ENCODE measurements at regions not wholly inside any gene's neighbourhood (a gene's known extent, or its start where the extent isn't known, plus 50 kb on each side); places are given as distances from the start of the nearest gene placed in this dataset.
"Not testable (repeated sequence)": the region's sequence is repeated elsewhere in the genome, so short reads cannot be mapped to it uniquely, and the experiment has no call there.

GRCh38 chr3:178195824-178196223 is 340.4 kb upstream of the KCNMB2 start:
- DNase-seq (ENCODE audit: low read depth in 2 of 2), result no peak

GRCh38 chr3:178198329-178198728 is 337.9 kb upstream of the KCNMB2 start:
- no peak for DNase-seq (ENCODE audit: low read depth in 2 of 2)

DNA sequence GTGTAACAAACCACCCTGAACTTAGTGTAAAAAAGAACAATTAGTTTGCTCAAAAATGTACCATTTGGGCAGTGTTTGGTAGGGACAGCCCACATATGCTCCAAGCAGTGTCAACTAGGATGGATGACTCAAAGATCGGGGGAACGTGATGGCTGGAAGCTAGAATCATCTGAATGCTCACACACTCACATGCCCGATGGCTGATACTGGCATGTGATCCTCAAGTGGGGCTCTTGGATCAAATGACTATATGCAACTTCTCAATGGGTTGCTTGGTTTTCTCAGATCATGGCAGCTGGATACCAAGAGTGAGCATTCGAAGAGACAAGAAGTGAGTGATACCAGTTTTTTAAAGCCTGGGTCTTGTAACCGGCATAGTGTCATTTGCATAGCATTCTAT is 335.9 kb upstream of the KCNMB2 start:
- no peak for DNase-seq (ENCODE audit: low read depth in 2 of 2)

DNA sequence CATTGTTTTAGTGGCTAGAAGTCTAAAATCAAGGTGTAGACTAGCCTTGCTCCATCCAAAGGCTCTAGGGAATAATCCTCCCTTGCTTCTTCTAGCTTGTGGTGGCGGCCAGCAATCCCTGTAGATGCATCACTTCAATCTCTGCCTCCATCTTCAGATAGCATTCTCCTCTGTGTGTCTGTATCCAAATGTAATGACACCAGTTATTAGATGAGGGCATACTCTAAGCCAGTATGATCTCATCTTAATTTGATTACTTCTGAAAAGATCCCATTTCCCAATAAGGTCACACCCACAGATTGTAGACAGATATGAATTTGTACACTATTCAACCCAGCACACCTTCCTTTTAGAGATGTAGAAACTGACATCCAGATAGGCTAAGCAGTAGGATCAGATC is 334.5 kb upstream of the KCNMB2 start:
- no peak for DNase-seq (ENCODE audit: low read depth in 2 of 2)

DNA sequence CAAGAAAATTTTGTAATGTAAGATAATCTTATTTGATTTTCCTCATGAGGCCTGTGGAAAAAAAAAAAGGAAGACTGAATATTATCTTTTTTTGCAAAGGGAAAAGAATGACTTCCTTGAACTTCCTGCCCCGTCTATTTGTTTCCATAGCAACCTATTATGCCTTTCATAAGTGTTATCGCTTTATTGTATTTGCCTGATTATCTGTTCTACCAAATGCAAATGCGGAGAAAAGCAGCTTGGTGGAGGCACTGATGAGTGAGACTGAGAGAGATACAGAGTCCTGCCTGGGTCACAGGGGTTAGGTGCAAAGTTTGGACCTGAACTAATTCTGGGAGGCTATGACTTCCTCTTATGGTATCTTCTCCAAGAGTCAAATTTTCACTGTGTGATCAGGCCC is 334.0 kb upstream of the KCNMB2 start:
- DNase-seq (ENCODE audit: low read depth in 2 of 2), result no peak

DNA sequence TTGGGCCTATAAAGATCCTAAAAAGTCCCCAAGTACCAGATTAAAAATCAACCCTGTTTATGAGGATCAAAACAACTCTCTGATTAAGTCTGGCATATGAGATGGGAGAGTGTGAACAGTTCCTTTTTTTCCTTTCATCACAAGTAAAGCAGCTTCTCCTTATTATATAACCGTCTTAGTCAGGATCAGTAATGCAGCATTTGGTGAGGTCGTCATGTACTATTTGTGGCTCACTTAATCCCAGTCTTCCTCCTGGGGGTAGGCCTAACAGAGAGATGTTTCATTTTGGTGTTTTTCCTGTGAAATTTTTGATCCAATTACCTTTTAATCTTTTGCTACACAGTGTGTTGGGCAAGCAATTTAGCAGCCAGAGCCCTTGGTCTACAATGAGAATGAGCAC is 333.1 kb upstream of the KCNMB2 start:
- no peak for DNase-seq (ENCODE audit: low read depth in 2 of 2)

- no peak for DNase-seq (ENCODE audit: low read depth in 2 of 2)
These were observed 332.6 kb upstream of the KCNMB2 start for GRCh38 chr3:178203650-178204049.

- no peak for DNase-seq (ENCODE audit: low read depth in 2 of 2)
These were observed 330.5 kb upstream of the KCNMB2 start for GRCh38 chr3:178205740-178206139.

DNA sequence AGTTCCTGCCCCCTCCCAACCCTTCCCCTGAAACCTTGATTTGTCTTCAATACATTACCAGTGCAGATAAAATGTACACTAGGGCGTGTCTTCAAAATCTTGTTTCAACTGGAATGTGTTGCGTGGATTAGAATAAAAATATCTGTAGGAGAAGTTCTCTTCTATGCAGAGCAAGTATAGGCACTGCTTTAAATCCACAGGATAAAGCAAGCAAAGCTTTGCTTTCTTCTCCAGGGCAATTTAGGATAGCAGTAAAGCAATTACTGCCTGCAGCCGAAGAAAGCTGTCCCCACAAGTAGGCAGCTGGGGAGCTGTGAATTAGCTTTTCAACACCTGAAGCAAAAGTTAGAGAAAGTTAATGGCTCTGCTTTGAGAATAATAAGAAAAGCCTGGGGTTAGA is 329.7 kb upstream of the KCNMB2 start:
- DNase-seq (ENCODE audit: low read depth in 2 of 2), result no peak

GRCh38 chr3:178207161-178207560 is 329.1 kb upstream of the KCNMB2 start:
- not testable (repeated sequence) for DNase-seq (ENCODE audit: low read depth in 2 of 2)

GRCh38 chr3:178207627-178208026 is 328.6 kb upstream of the KCNMB2 start:
- not testable (repeated sequence) for DNase-seq (ENCODE audit: low read depth in 2 of 2)

DNA sequence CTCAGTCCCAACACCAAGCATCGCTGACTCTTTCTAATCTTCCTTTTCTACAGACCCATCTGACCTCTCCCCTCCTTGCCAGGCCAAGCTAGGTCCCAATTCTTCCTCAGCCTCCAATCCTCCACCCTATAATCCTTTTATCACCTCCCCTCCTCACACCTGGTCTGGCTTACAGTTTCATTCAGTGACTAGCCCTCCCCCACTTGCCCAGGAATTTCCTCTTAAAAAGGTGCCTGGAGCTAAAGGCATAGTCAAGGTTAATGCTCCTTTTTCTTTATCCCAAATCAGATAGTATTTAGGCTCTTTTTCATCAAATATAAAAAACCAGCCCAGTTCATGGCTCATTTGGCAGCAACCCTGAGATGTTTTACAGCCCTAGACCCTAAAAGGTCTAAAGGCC is 327.1 kb upstream of the KCNMB2 start:
- DNase-seq (ENCODE audit: low read depth in 2 of 2), result not testable (repeated sequence)

DNA sequence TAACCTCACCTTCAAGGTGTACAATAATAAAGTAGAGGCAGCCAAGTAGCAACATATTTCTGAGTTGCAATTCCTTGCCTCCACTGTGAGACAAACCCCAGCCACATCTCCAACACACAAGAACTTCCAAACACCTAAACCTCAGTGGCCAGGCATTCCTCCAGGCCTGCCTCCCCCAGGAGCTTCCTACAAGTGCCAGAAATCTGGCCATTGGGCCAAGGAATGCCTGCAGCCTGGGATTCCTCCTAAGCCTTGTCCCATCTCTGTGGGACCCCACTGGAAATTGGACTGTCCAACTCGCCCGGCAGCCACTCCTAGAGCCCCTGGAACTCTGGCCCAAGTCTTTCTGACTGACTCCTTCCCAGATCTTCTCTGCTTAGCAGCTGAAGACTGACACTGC is 326.6 kb upstream of the KCNMB2 start:
- DNase-seq (ENCODE audit: low read depth in 2 of 2), result not testable (repeated sequence)

GRCh38 chr3:178211086-178211485 is 325.1 kb upstream of the KCNMB2 start:
- DNase-seq (ENCODE audit: low read depth in 2 of 2), result not testable (repeated sequence)

DNA sequence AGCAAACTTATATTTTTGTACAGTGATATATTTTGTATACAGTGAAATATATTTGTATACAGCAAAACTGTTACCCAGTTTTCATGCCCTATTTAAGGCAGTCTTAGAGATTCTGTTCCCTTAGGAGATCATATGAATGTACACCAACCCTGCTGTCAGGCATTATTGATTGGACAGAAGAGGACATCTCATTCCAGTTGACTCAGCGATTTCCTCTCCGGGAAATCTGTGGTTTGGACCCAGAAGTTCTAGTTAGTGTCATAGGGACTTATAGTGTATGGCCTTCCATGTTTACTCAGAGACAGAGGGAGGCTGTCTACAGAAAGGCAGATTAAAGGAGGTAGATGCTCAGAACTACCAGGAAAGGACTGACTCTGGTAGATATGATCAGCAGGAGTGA is 318.8 kb upstream of the KCNMB2 start:
- DNase-seq (ENCODE audit: low read depth in 2 of 2), result no peak

DNA sequence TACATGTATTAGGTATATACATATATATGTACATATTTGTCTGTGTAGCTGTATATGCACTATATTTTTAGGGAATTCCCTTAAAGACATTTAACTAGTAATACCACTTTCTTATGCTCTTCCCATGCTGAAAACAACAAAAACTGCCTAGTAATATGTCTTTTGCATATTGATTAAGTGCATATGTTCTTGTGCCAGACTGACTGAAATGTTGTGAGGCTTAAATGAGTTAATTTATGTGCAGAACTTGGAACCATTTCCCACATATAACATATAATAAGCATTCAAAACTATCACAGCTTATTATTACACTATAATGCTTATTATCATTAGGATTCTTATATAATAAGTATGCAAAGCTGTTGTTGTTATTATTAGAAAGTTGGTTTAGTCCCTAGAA is 318.0 kb upstream of the KCNMB2 start:
- no peak for DNase-seq (ENCODE audit: low read depth in 2 of 2)

- DNase-seq (ENCODE audit: low read depth in 2 of 2), result not testable (repeated sequence)
These were observed 316.6 kb upstream of the KCNMB2 start for GRCh38 chr3:178219661-178220060.

GRCh38 chr3:178223876-178224275 is 312.4 kb upstream of the KCNMB2 start:
- DNase-seq (ENCODE audit: low read depth in 2 of 2), result no peak

GRCh38 chr3:178226094-178226493 is 310.1 kb upstream of the KCNMB2 start:
- DNase-seq (ENCODE audit: low read depth in 2 of 2), result no peak

DNA sequence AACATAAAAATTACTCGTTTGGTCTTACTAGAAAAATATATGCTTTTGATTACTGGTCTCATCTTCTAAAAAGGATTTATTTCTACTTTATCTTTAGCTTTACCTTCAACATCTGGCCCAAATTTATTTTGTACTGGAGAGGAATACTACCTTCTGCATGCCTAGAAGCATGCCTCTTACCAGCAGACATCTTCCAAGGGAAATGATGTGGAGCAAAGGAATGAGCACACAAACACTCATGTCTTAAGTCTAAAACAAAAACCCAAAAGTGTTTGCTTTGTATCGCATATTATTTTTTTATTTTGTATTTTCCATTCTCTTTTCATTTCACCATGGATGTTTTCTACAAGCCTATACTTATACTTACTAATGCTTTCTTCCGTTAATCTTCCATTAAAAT is 304.6 kb upstream of the KCNMB2 start:
- no peak for DNase-seq (ENCODE audit: low read depth in 2 of 2)

- no peak for DNase-seq (ENCODE audit: low read depth in 2 of 2)
These were observed 302.7 kb upstream of the KCNMB2 start for GRCh38 chr3:178233371-178234071.

GRCh38 chr3:178236555-178237277 is 299.5 kb upstream of the KCNMB2 start:
- DNase-seq (ENCODE audit: low read depth in 2 of 2), result no peak

GRCh38 chr3:178238179-178238578 is 298.1 kb upstream of the KCNMB2 start:
- DNase-seq (ENCODE audit: low read depth in 2 of 2), result no peak

Measured in stimulated activated CD8-positive, alpha-beta memory T cell treated with anti-CD3 and anti-CD28 coated beads, Interleukin-15, amount 100 ng/mL, for 4 hours (primary cell).